ENCODE measurements at regions not wholly inside any gene's neighbourhood (a gene's known extent, or its start where the extent isn't known, plus 50 kb on each side); places are given as distances from the start of the nearest gene placed in this dataset.

DNA sequence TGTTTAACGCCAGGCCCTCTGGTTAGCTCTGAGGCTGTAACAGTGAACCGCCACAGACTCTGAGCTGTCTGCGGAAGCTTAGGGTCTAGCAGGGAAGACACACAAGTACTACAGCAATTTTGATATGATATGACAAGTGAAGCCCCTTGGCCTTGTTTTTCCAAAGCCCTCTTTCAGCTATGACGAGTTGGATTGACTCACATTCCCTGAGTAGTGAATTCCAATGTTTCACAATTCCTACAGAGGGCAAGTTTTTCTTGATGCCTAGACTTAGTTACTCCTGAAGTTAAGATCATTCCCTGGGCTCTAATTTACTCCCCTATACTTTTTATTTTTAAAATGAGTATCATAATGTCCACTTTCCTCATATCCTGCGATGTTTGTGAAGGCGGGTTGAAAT lies 53.3 kb upstream of the CISTR start:
- BruUV-seq (replicated peaks), result no TSS peak
- Mint-ChIP-seq H3K27ac (ENCODE audit: unreplicated experiment) (peak overlapping the region; percentile 11), H3K4me1 (ENCODE audit: low read depth, unreplicated experiment) (peaks cover 20% of the 10 kb centered on the region), H3K9me3 (ENCODE audit: unreplicated experiment) (no peaks in the 10 kb centered on the region), H3K4me3 (ENCODE audit: unreplicated experiment) (no peak overlapping the region), H3K36me3 (ENCODE audit: insufficient read depth, unreplicated experiment) (no peaks in the 10 kb centered on the region), H3K27me3 (ENCODE audit: insufficient read depth, unreplicated experiment) (no peaks in the 10 kb centered on the region)
- ChIA-PET POLR2A (no interaction called here), CTCF (interaction anchor here (0.7 to 0.9 kb wide), 2 partner anchors 59 to 162 kb away, joined by 3 read pairs; no protein-coding TSS in a partner anchor)
- Histone ChIP-seq H3K4me1 (peaks cover 12% of the 10 kb centered on the region), H3K27me3 (replicated peaks; ENCODE audit: control insufficient read depth, insufficient read depth, low read length) (no peaks in the 10 kb centered on the region), H3K4me3 (ENCODE audit: low read depth, low read length) (no peak overlapping the region), H3K9me3 (no peaks in the 10 kb centered on the region), H3K36me3 (ENCODE audit: control insufficient read depth, insufficient read depth, low read length) (no peaks in the 10 kb centered on the region)
- DNase-seq, result no peak
- intact Hi-C loops (cut with micrococcal nuclease; ENCODE audit: unreplicated experiment), result loop anchor here (5.0 kb wide), 1 partner anchor 147 kb away; the partner anchor contains the start of gene HOXC12
- TF ChIP-seq, protein P1, sequence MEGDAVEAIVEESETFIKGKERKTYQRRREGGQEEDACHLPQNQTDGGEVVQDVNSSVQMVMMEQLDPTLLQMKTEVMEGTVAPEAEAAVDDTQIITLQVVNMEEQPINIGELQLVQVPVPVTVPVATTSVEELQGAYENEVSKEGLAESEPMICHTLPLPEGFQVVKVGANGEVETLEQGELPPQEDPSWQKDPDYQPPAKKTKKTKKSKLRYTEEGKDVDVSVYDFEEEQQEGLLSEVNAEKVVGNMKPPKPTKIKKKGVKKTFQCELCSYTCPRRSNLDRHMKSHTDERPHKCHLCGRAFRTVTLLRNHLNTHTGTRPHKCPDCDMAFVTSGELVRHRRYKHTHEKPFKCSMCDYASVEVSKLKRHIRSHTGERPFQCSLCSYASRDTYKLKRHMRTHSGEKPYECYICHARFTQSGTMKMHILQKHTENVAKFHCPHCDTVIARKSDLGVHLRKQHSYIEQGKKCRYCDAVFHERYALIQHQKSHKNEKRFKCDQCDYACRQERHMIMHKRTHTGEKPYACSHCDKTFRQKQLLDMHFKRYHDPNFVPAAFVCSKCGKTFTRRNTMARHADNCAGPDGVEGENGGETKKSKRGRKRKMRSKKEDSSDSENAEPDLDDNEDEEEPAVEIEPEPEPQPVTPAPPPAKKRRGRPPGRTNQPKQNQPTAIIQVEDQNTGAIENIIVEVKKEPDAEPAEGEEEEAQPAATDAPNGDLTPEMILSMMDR (IDR thresholded peaks at IDR 0.05; ENCODE audit: insufficient read depth in 1 of 2, low read depth in 1 of 2, low read length in 1 of 2, severe bottlenecking in 1 of 2, unreplicated experiment in 1 of 2), result no peak

DNA sequence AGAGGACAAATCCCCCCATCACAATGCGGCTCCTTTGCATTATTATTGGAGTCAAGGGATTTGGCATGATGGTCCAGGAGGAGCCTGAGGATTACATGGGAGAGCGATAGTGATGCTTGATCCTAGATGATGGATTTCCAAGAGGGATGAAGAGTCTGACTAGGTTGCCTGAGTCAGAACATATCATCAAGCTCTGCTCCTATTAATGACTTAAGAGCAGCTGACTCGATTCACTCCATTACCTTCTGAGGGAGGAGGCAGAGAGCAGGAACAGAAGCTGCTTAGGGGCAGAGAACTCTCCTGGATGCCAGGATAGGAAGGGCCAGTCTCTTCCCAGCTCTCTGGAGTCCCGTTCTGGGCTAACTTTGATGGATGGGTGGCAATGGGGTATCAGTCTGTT lies 54.0 kb upstream of the CISTR start:
- no peak overlapping the region for H3K4me3 ChIP-seq (ENCODE audit: low read depth, low read length)
- Mint-ChIP-seq H3K27me3 (ENCODE audit: insufficient read depth, unreplicated experiment) (no peaks in the 10 kb centered on the region), H3K4me1 (ENCODE audit: low read depth, unreplicated experiment) (peaks cover 20% of the 10 kb centered on the region), H3K36me3 (ENCODE audit: insufficient read depth, unreplicated experiment) (no peaks in the 10 kb centered on the region), H3K27ac (ENCODE audit: unreplicated experiment) (no peak overlapping the region), H3K9me3 (ENCODE audit: unreplicated experiment) (no peaks in the 10 kb centered on the region), H3K4me3 (ENCODE audit: unreplicated experiment) (no peak overlapping the region)
- TF ChIP-seq, protein P1 (IDR thresholded peaks at IDR 0.05; ENCODE audit: insufficient read depth in 1 of 2, low read depth in 1 of 2, low read length in 1 of 2, severe bottlenecking in 1 of 2, unreplicated experiment in 1 of 2), result no peak
- no TSS peak for BruUV-seq (replicated peaks)
- no peaks in the 10 kb centered on the region for H3K36me3 ChIP-seq (ENCODE audit: control insufficient read depth, insufficient read depth, low read length)
- H3K9me3 ChIP-seq, result no peaks in the 10 kb centered on the region
- no peak for DNase-seq
- no peaks in the 10 kb centered on the region for H3K27me3 ChIP-seq (replicated peaks; ENCODE audit: control insufficient read depth, insufficient read depth, low read length)
- CTCF ChIA-PET, result interaction anchor here (0.7 kb wide), 1 partner anchor 60 kb away, joined by 3 read pairs; no protein-coding TSS in a partner anchor
- intact Hi-C loops (cut with micrococcal nuclease; ENCODE audit: unreplicated experiment), result loop anchor here (5.0 kb wide), 1 partner anchor 147 kb away; the partner anchor contains the start of gene HOXC12
- peaks cover 12% of the 10 kb centered on the region for H3K4me1 ChIP-seq
- POLR2A ChIA-PET, result no interaction called here

DNA sequence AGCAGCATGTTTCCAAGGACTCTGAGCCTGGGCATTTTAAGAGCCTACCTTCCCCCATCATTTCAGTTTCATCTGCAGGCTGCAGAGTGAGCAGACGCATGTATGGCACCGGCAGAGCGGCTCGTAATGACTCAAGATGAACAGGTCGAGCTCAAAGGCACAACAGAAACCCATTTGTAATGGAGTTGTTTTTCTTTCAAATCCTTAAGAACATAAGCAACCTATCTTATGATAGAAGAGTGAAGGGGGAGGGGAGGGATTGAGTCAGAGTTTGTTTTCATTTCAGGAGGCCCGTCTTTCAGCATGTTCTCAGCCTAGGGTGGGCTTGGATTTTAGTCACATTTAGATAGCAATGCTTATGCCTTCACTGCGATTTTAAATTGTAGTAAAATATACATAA lies 54.9 kb upstream of the CISTR start:
- Histone ChIP-seq H3K9me3 (no peaks in the 10 kb centered on the region), H3K36me3 (ENCODE audit: control insufficient read depth, insufficient read depth, low read length) (no peaks in the 10 kb centered on the region), H3K27me3 (replicated peaks; ENCODE audit: control insufficient read depth, insufficient read depth, low read length) (no peaks in the 10 kb centered on the region), H3K4me1 (peaks cover 12% of the 10 kb centered on the region), H3K4me3 (ENCODE audit: low read depth, low read length) (no peak overlapping the region)
- no peaks in the 10 kb centered on the region for H3K27me3 Mint-ChIP-seq (ENCODE audit: insufficient read depth, unreplicated experiment)
- POLR2A ChIA-PET, result no interaction called here
- CTCF ChIA-PET, result no interaction called here
- no peaks in the 10 kb centered on the region for H3K9me3 Mint-ChIP-seq (ENCODE audit: unreplicated experiment)
- no peak overlapping the region for H3K27ac Mint-ChIP-seq (ENCODE audit: unreplicated experiment)
- H3K36me3 Mint-ChIP-seq (ENCODE audit: insufficient read depth, unreplicated experiment), result no peaks in the 10 kb centered on the region
- H3K4me3 Mint-ChIP-seq (ENCODE audit: unreplicated experiment), result no peak overlapping the region
- DNase-seq, result no peak
- peaks cover 20% of the 10 kb centered on the region for H3K4me1 Mint-ChIP-seq (ENCODE audit: low read depth, unreplicated experiment)
- BruUV-seq (replicated peaks), result no TSS peak
- TF ChIP-seq, protein P1 (IDR thresholded peaks at IDR 0.05; ENCODE audit: insufficient read depth in 1 of 2, low read depth in 1 of 2, low read length in 1 of 2, severe bottlenecking in 1 of 2, unreplicated experiment in 1 of 2), result no peak
- intact Hi-C loops (cut with micrococcal nuclease; ENCODE audit: unreplicated experiment), result loop anchor here (5.0 kb wide), 1 partner anchor 146 kb away; the partner anchor contains the start of gene HOXC12
